RPMI8226 (cell line): ENCODE measurements at regions not wholly inside any gene's neighbourhood (a gene's known extent, or its start where the extent isn't known, plus 50 kb on each side); places are given as distances from the start of the nearest gene placed in this dataset.
"Not testable (repeated sequence)": the region's sequence is repeated elsewhere in the genome, so short reads cannot be mapped to it uniquely, and the experiment has no call there.

ENCODE experiments used
- DNase-seq: peaks from one replicate; pipeline ENCODE4 v3.0.0-alpha.2; 2015

DNA sequence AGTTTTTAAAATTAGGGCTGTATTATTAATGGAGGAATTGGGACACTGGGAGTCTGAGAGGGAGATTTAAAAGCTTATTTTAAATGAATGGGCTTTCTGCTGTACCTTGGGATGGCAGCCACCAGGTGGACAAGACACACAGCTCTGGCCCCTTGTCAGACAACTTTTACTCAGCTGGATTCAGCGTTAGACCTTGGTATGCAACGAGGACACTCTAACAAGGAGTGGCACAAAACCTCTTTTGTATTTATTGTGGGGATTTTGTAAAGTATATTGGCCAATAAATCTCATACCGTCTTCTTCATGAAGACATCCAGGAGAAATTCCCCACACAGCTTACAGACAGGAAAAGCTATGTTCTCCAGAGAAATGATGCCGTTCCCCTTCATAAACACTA lies 105.7 kb downstream of the LCA5 start:
- DNase-seq, result no peak

DNA sequence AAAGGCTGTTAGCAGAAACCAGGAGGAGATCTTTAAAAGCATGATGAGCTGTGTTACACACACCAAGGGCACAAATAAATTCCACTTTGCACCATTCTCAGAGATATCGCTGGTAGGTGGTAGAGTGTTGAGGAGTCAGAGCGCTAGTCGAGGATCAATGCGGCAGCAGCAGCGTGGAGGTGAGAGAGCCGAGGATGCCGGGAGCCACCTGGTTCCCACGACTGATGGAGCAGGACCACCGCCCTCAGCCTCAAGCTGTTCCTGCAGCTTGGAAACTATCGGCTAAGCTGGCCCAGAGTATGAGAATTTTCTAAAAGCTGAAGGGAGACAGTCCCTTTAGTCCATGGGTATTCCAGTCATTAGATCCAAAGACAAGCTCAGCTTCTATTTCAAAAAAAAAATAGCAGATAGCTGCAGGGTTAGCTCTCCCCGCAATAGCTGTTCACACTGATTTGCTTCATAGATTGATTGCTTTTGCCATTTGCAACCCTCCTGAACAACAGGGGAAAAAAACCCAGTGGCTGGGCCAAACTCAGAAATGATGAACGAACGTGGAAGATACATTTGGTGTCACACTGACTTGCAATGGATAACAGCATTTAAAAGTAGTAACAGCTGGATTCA lies 106.2 kb downstream of the LCA5 start:
- DNase-seq, result no peak

DNA sequence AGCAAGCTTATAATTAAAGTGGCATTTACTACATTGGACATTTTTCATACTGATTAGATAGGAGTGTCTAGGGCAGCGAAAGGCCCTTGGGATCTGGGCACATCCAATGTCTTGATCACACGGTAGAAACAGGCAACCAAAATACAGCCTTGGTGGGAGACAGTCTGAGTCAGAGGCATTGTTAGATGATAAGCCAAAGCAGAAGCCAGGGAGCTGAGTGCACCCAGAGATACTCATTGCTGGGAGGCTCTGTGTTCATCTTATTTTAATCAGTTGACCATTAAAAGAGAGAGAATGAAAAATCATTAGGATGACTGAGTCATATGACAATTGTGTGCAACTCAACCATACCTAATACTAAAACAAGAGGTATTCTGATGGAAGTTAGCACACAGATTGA lies 109.5 kb downstream of the LCA5 start:
- DNase-seq, result no peak

DNA sequence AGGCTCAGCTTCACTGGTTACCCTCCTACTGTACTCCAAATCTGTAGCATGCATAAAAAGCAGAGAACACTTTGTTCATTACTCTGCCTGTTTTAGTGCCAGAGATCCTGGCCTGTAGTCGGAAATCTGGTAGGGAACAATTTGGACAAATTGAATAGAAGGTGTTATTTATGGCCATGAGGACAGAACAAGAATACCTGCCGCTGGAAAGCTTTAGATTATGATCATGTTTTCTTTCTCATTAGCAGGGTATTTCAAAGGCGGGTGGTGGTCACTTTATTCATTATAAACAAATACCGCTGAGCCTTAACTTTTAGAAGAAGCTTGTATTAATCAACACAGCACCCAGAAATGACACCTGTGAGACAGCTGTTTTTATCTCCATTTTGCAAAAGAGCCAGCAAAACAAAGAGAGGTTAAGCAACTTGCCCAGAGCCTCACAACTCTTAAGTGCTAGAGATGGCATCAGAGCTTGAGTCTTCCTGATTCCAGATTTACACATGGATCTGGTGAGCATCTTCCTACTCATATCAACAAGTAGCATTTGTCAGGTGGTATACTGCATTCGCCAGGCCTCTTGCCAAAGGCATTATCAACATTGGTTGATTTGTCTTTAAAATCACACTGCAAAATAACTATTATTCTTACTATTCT lies 110.5 kb downstream of the LCA5 start:
- DNase-seq, result no peak

DNA sequence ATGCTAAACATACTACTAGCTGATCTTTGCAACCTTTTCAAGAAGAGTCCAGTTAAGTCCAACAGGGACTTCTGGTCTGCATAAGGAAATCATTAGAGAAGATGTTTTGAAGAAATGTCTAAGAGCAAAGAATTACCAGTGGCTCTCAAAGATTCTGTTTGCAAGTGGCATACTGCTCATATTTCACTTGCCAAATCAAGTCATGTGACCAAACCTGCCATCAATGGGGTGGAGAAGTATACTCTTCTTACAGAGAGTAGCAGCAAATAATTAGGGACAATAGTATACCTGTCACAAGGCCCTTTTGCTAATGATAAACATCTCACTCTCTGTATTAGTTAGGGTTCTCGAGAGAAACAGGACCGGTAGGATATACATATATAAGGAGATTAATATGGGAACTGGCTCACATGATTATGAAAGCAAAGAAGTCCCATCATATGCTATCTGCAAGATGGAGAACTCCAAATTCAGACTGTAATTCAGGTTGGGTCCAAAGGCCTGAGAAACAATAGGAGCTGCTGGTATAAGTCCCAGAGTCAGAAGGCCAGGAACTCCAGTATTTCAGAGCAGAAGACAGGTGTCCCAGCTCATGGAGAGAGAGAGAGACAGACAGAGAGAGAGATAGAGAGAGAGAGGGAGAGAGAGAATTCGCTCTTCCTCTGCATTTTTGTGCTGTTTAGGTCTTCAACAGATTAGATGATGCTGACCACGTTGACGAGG lies 111.5 kb downstream of the LCA5 start:
- DNase-seq, result no peak

DNA sequence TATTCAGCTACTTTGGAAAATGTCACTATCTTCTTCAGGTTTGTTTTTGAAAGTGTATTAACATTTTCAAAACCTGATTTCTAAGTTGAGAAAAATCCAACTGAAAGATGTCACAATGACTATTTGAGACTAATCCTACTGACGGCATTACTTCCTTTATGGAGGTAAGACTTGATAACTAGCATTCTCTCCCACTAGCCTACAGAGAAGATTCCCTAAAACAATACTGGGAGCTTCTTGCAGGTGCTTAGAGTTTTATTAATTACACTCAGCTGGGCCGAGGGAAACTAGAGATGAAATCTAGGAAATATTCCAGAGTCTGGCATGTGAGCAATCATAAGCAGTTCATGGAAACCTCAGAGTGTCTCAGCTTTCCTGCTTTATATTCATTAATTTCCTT lies 114.0 kb downstream of the LCA5 start:
- no peak for DNase-seq

DNA sequence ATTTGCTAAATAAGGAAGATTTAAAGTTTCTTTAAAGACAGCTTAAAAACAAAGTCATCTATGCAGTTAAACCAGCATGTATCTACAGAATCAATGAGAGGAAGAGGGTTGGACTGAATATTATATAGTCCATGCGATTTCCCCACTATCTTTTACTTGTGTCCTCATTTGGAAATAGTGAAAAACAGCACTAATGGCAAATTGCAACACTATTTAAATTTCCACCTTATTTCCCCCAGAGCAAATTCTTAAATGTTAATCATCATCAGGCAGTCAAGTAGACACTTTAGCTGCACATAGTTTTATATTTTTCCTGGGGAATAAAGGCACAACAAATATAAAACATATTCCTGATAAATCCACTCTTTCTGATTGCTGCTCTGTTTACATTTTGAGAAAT lies 114.6 kb downstream of the LCA5 start:
- no peak for DNase-seq

DNA sequence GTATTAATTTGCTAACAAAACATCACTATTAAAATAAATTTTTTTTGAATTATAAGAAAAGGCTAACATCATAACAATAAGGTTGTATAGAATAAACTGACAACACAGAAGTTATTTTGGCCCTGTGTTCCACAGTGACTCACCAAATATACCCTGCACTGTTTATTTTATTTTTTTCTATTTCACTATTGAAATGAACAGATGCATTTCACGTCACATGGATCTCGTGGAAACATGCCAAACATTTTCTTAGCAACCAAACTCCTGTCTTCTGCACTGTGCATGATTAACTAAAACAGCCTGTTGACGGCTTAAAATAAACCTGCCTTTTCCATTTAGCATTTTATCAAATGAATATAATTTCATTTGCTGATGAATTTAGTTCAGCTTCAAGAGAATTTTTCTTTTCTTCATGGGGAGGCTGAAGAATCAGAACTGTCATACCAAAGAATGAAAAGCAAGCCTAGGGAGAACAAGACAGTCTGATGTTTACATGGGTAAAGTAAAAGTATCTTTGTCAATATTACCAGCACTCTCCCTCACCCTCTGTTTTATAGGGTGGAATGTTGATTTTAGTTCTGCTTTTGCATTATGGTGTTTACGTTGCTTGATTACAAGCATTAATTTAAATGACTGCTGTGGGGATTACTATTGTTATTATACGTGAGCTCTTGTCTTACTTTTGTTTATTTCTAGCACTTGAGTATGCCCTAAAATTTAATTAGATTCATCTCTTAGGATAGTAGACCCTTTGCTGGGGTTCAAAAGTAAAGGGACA lies 115.3 kb downstream of the LCA5 start:
- DNase-seq, result peak; percentile 63

DNA sequence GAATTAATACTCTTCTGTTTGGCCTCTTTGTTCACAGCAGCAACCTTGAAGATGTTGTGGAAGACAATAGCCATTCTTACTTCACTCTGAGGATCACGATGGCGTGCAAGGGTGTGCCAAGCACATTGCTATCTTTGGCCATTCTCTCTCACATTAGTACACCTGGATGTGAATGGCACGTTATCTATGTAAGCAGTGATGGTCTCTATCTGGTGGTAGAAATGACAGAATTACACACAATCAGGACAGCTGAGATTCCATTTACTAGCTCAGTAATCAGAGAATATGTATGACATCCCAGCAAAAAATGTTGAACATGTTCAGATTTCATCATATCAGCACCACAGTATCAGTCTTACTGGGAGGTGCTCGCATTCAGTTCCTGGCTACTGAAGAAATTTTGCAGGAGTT lies 116.2 kb downstream of the LCA5 start:
- DNase-seq, result no peak

DNA sequence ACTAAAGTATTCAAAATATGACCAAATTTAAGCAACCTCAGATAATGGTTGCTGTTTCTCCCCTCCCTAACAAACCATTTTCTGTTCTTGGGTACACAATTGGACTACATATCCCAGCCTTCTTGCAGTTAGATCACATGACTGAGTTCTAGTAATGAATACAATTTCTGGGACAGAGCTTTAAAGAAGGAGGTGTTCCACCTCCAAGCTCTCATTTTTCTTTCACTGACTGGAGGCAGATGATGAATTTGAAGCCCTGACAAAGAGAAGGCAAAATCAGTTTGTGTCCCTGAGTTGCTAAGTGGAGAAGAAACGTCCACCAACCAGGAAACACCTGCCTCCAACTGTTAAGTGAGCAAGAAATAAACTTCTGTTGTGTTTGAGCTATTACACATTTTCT lies 117.2 kb downstream of the LCA5 start:
- peak; percentile 4 for DNase-seq

DNA sequence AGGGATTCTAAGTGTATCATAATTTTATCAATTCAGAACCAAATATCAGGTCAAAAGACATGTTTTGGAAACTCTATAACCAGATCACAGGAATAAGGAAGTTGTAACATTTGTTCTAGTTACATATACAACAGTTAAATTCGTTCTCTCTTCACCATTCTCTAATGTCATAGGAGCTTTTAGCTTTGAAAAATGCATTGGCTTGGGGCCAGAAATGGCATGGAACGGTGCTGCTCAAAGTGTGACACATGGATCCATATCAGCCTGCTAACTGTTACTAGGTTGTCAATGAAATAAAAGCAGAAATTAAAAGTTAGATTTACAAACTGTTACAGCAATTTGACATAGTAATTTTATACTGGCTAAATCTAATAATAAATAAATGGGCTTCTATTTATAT lies 120.3 kb downstream of the LCA5 start:
- DNase-seq, result no peak

DNA sequence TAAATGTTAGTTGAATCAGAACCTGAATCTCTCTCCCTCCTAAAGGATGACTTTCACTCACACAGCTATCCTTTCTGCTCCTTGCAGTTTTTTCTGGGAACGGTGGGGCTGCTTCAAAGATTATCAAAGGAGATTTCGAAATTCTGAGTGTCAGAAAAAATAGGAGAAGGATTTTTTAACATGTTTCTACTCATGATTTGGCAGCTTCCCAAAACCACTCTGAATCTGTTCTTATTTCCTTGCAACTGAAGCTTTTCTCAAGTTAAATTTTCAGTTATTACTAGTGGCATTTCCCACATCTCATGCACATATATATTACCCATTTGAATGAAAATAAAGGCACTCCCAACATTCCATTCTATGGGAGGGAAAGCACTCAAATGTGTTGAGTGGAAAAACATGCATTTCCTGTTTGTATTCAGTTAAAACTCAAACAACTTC lies 123.6 kb downstream of the LCA5 start:
- no peak for DNase-seq

DNA sequence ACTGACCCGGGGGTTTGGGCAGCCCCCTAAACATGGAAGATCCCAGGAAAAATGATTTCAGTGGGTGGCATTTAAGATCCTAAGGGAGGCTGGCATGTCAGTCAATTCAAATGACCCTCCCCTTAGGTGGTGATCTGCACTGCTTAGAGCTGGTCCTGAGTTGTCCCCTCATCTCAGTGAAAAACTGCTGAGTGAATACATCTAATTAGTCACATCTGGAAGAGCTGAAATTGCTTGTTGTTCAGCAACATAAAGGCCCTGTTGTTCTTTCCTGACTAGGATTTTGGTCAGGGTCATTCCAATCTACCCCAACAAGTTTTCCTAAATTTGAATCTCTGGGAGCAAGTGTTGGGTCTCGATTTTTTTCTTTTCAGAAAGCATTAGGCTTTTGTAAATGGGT lies 126.4 kb downstream of the LCA5 start:
- DNase-seq, result no peak

DNA sequence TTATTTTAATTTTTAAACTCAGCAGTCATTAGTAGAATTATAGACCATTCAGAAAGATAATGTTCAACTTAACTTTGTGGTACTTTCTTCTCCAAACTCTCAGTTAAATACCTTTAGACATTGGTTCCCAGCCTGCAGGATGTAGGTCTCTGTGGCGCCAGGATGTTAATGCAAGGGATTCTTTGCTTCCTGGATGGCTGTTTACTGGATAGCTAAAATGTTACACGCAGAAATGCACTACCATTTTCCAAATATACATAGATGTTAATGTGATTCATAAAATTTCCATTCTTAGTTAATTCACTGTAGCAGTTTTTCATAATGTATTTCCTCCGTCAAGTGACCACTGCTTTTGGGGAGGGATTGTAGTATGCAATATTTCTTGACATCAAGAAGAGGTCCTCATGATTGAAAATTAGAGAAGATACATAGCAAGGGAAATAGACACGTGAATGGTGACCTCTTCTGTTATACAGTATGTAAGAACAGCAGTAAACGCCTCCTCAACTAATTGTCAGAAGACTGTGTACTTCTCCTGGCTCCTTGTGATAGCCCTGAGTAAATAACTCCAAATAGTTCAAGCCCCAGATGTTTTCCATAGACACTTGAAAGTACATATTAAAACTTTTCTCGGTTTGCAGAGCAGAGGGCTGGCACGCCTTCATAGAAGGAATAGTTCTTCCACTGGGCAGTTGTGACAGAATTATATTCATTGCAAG lies 128.8 kb downstream of the LCA5 start:
- no peak for DNase-seq

DNA sequence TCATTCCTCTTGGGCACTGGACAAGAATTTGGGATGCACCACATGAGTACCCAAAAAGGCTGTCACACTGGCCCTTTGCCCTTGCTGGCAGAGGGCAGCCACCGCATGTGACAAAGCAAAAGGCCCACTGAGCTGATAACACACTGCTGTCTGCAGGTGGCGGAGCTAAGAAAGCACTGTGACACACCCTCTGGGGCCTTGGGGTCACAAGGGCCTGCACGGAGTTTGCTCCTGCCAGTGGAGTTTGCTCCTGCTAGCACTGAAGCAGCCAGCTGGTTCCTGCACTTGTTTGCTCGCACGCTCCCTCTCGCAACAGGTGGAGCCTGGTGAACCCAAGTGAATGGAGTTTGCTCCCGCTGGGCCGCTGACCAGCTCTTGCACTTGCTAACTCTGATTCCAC lies 132.6 kb downstream of the LCA5 start:
- DNase-seq, result peak; percentile 14

DNA sequence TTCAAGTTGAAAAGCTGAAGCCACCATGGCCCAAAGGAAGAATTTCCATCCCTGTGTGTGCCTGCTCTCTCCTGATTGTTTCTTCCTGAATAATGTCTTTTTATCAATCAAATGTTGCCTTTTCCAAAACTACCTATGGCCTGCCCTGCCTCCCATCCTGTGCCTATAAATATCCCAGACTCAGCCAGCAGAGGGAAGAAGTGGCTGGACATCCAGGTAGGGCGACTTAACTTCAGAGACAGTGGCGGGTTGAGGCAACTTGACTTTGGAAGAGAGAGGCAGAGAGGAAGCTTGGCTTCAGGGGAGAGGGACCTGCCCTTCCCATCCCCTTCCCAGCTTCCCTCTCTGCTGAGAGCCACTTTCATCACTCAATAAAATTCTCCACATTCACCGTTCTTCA lies 133.0 kb downstream of the LCA5 start:
- no peak for DNase-seq

DNA sequence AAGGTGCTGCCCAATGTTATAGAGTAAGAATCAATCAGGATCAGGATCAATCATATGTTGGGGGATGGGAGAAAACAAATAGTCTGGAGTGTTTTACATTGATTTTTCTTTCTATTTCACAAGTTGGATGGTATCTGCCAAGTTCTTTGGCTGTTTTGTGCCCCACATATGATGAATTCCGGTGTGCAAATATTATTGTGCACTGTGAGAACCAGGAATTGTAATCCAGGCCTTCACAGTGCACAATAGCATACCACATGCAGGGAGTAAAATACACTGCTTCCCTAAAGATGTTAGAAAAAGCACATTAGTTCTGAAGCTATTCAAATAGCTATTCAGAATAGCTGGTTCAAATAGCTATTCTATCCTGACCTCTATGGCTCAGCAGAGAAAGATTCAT lies 133.7 kb downstream of the LCA5 start:
- no peak for DNase-seq

DNA sequence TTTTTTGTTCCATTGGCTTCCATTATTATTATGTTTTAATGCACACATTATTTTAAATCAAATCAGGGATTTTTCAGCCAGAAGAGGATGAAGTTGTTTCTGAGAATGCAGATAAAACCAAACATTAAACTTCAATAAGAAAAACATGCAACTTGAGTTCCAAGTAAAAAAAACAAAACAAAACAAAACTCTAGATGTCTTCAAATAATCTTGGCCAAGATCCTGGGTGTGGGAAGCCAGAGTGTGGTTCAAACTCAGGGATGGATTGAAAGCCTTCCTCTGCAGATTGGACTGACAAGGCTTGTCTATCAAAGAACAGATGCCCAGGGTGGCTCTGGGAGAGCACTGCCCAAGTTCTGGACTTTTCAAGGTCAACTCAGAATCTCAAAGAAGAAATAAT lies 134.1 kb downstream of the LCA5 start:
- no peak for DNase-seq

DNA sequence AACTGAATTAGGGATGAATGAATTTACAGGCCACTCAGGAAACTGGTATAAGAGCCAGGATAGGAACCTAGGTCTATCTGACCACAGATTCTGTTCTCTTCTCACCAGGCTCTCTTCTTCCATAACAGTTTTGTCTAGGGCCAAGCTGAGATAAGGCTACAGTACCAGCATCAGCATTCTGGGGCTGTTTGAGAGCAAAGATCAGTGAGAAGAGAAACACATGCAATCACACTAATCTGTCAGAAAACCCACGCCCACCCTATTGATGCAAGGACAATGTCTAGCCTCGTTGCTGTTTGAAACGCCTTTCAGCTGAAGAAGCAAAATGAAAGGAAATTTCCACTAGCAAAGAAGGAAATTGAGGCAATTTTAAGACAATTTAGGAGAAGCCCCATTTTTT lies 137.7 kb downstream of the LCA5 start:
- DNase-seq, result no peak

DNA sequence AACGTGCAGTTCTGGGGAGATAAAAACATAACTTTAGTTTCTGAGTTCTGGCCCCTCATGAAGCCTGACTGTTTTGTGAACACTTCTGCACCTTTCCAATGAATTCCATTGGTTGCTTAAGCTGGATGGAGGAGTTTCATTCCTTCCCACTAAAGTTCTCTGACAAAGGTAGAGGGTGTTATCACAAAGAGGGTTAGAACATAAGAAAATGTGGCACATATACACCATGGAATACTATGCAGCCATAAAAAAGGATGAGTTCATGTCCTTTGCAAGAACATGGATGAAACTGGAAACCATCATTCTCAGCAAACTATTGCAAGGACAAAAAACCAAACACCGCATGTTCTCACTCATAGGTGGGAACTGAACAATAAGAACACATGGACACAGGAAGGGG lies 138.6 kb downstream of the LCA5 start:
- not testable (repeated sequence) for DNase-seq

DNA sequence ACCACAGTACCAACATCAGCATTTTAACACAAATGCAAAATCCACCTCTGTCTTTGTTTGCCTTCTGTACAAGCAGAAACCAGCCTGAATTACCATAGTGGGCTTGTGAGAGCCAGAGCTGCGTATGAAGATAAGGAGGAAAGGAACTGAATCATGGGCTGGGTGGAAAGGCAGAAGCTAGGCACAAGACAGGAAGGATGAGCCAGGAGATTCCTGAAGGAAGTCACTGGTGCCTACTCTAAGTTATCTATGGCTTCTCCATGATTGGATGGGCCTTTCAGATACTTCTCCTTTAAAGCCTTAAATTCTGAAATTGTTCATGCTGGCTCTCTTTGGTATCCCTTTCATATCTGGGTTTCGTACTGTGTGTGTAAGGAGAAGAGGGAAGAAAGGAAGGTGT lies 140.6 kb downstream of the LCA5 start:
- DNase-seq, result no peak

DNA sequence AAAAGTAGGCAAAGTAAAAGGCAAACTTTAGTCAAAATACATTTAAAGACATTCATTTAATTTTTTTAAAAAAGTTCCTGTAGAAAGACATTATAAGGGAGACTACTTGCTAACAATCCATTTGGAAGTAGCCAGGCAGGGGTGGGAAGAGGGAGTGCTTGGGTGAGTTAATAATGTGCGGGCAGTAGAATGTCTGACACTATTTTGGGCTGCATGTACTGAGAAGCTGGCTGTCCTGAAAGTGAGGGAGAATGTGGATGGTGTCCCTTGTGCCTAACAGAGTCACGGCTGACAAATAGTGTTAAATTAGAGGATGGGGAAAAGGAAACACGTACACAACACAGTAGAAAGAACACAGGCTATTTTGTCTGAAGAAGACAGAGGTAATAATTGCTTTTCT lies 142.5 kb downstream of the LCA5 start:
- no peak for DNase-seq

DNA sequence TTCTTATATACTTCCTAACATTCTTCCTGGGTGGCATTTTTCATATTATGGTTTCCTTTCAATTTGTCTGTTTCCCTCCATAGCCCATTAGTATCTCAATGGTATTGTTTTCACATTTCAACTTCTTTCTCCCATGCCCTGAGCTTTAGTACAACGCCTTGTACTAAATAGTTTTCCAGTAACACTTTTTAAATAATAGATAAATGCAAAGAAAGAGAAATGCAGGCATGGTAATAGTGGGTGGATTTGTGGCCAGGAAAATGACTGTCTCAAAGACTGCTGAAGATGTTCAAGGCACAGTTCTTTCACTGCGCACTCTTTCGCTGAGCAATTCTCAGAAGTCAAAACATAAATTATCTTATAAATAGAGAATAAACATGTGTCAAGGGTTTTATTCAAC lies 145.1 kb downstream of the LCA5 start:
- no peak for DNase-seq
